LNCAP (cell line): ENCODE measurements at regions not wholly inside any gene's neighbourhood (a gene's known extent, or its start where the extent isn't known, plus 50 kb on each side); places are given as distances from the start of the nearest gene placed in this dataset.

Experiments used
- CTCF ChIP-seq: fragments of 450-650 bp; IDR thresholded peaks from 2 replicates; pipeline ENCODE4 v1.5.1; 2017; ENCODE audit warnings: mild to moderate bottlenecking

DNA sequence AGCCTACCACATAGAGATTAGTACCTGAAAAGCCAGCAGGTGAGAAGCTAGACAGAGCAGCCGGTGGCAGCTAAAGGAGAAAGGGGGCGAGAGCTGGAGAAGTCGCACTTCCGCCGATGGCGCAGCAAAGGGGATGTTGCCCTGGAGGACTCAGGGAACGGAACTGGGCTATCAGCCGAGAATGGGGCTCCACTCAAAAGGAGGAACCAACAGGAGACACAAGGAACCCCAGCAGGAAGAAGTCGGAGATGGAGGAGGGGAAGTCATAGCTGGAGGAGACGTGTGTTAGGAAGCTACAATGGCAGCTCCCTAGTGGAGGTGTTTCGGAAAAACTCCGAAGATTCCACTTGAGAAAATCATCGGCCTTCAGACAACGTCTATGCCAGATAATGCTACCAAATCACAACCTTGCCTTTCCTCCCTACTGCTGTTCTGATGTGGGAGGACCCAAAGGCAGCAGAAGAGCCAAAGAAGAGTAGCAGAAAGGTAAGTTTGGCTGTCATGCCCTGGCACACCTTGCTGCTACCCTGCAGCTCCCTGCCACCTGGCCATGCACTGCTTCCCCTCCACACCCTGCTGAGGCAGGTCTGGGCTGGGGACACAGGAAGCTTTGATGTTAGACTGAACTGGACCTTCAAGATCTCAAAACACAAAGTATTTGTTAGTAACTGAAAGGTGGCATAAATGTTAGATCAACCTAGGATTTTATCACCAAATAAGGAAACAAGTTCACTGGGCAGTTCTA lies 127.9 kb downstream of the DLEU7 start:
- no peak for TF ChIP-seq CTCF

DNA sequence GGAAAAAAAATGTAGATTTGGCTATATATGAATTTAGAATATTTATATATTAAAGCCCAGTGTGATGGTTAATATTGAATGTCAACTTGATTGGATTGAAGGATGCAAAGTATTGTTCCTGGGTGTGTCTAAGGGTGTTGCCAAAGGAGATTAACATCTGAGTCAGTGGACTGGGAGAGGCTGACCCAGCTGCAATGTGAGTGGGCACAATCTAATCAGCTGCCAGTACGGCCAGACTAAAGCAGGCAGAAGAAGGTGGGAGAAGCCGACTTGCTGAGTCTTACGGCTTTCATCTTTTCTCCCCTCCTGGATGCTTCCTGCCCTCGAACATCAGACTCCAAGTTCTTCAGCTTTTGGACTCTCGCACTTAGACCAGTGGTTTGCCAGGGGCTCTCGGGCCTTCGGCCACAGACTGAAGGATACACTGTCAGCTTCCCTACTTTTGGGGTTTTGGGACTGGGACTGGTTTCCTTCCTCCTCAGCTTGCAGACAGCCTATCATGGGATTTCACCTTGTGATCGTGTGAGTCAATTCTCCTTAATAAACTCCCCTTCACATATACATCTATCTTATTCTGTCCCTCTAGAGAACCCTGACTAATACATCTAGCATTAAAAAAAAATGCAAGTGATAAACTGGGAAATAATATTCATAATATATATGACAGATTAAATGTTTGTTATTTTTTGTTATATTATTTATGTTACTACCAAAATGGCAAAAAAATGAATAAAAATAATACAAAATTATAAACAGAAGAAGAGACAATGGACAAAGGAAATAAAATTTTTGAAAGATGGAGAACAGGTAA lies 122.4 kb downstream of the DLEU7 start:
- no peak for TF ChIP-seq CTCF

GRCh38 chr13:50721672-50721992 lies 121.9 kb downstream of the DLEU7 start:
- no peak for TF ChIP-seq CTCF

GRCh38 chr13:50722440-50723125 lies 120.9 kb downstream of the DLEU7 start:
- TF ChIP-seq CTCF = no peak

DNA sequence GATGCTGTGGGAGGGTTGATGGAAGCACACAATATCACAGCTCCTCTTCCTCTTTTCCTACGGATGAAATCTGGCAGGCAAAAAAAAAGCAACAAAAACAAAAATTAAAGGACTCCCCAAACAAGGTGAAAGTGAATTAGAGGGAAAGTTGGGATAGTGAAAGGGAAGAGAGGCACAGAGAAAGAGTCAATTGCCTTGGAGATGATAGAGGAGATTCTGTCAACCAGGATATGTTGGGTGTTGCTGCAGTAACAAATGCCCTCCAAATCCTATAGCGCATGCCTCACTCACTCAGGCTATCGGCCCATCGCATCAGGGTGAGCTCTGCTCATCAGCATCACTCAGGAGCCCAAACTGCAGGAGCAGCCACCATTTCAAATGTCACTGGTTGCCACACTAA lies 119.1 kb downstream of the DLEU7 start:
- TF ChIP-seq CTCF = no peak

GRCh38 chr13:50724913-50725312 lies 118.6 kb downstream of the DLEU7 start:
- TF ChIP-seq CTCF = no peak

DNA sequence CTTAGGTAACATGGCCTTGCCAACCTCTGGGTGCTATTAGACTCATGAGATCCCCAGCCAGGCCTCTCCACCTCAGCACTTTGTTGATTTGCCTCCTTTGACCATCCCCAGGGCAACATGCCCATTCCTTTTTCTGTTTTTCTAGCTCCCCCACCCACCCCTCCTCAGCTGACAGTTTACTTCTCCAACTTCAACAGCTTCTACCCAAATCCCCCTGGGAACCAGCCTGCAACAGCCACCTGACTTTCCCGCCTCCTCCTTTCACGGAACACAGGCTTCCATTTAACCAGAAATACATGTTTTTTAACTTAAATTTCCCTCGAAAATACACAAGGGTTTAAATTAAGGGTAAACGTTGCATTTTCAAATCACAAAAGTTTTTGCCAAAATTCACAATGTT lies 117.3 kb downstream of the DLEU7 start:
- no peak for TF ChIP-seq CTCF
